ENCODE measurements at regions not wholly inside any gene's neighbourhood (a gene's known extent, or its start where the extent isn't known, plus 50 kb on each side); places are given as distances from the start of the nearest gene placed in this dataset.

DNA sequence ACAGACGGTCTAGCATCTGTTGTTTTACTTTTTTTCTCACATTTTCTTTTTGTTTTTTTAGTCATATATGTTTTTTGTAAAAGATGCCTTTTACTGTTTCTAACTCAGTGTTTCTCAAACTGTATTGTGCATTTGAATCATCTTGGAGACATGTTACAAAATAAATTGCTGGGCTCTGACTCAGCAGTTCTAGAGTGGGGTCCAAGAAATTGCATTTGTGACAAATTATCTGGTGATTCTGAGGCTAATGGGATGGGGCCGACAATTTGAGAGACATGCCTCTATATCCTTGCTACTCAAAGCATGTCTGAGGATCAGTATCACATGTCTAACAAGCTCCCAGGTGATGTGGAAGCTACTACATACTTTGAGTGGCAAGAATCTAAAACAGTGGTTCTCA, 478.8 kb downstream of the PLCL1 start:
- TF ChIP-seq, protein P1, sequence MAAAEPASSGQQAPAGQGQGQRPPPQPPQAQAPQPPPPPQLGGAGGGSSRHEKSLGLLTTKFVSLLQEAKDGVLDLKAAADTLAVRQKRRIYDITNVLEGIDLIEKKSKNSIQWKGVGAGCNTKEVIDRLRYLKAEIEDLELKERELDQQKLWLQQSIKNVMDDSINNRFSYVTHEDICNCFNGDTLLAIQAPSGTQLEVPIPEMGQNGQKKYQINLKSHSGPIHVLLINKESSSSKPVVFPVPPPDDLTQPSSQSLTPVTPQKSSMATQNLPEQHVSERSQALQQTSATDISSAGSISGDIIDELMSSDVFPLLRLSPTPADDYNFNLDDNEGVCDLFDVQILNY (CRISPR knock-in tag; IDR thresholded peaks at IDR 0.05) = no peak
- TF ChIP-seq ZNF274 (IDR thresholded peaks at IDR 0.05; ENCODE audit: borderline replicate concordance, low read depth, low read length) (no peak), KDM5B (IDR thresholded peaks at IDR 0.05; ENCODE audit: insufficient replicate concordance, low read depth, low read length) (no peak), CEBPB (tag; IDR thresholded peaks at IDR 0.05) (no peak), ETV6 (IDR thresholded peaks at IDR 0.05; ENCODE audit: borderline replicate concordance in 1 of 2, low read depth in 2 of 2, low read length in 1 of 2) (no peak), ETV6 (CRISPR knock-in tag; IDR thresholded peaks at IDR 0.05; ENCODE audit: borderline replicate concordance) (no peak), POLR2AphosphoS2 (IDR thresholded peaks at IDR 0.05; ENCODE audit: low read length) (no peak), CHD2 (IDR thresholded peaks at IDR 0.05; ENCODE audit: low read depth, low read length) (no peak), ZNF12 (CRISPR knock-in tag; IDR thresholded peaks at IDR 0.05) (no peak), CEBPG (CRISPR knock-in tag; IDR thresholded peaks at IDR 0.05) (no peak), CEBPG (tag; conservative IDR thresholded peaks at IDR 0.05 in 1 of 2, IDR thresholded peaks at IDR 0.05 in 1 of 2) (no peak), ESRRA (IDR thresholded peaks at IDR 0.05; ENCODE audit: borderline replicate concordance, low read depth) (no peak)
- TF ChIP-seq, protein P2, sequence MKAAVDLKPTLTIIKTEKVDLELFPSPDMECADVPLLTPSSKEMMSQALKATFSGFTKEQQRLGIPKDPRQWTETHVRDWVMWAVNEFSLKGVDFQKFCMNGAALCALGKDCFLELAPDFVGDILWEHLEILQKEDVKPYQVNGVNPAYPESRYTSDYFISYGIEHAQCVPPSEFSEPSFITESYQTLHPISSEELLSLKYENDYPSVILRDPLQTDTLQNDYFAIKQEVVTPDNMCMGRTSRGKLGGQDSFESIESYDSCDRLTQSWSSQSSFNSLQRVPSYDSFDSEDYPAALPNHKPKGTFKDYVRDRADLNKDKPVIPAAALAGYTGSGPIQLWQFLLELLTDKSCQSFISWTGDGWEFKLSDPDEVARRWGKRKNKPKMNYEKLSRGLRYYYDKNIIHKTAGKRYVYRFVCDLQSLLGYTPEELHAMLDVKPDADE (conservative IDR thresholded peaks at IDR 0.05; ENCODE audit: control insufficient read depth, low read depth, low read length) = no peak
- TF ChIP-seq, protein P3, sequence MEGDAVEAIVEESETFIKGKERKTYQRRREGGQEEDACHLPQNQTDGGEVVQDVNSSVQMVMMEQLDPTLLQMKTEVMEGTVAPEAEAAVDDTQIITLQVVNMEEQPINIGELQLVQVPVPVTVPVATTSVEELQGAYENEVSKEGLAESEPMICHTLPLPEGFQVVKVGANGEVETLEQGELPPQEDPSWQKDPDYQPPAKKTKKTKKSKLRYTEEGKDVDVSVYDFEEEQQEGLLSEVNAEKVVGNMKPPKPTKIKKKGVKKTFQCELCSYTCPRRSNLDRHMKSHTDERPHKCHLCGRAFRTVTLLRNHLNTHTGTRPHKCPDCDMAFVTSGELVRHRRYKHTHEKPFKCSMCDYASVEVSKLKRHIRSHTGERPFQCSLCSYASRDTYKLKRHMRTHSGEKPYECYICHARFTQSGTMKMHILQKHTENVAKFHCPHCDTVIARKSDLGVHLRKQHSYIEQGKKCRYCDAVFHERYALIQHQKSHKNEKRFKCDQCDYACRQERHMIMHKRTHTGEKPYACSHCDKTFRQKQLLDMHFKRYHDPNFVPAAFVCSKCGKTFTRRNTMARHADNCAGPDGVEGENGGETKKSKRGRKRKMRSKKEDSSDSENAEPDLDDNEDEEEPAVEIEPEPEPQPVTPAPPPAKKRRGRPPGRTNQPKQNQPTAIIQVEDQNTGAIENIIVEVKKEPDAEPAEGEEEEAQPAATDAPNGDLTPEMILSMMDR (IDR thresholded peaks at IDR 0.05 in 2 of 3, conservative IDR thresholded peaks at IDR 0.05 in 1 of 3; ENCODE audit: insufficient read depth in 2 of 3, low read depth in 1 of 3, low read length in 3 of 3) = no peak
- TF ChIP-seq, protein P4, sequence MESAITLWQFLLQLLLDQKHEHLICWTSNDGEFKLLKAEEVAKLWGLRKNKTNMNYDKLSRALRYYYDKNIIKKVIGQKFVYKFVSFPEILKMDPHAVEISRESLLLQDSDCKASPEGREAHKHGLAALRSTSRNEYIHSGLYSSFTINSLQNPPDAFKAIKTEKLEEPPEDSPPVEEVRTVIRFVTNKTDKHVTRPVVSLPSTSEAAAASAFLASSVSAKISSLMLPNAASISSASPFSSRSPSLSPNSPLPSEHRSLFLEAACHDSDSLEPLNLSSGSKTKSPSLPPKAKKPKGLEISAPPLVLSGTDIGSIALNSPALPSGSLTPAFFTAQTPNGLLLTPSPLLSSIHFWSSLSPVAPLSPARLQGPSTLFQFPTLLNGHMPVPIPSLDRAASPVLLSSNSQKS (CRISPR knock-in tag; IDR thresholded peaks at IDR 0.05) = no peak
